H1 (cell line): ENCODE measurements at regions not wholly inside any gene's neighbourhood (a gene's known extent, or its start where the extent isn't known, plus 50 kb on each side); places are given as distances from the start of the nearest gene placed in this dataset.
A peak's percentile ranks its signal among the peaks of the same experiment; 100 is the strongest.

Experiments
- BCL11A ChIP-seq, 2 experiments: IDR thresholded peaks; one replicate each; pipeline ENCODE4 v1.6.1; 2011; ENCODE audit warnings: low read depth in 2 of 2, low read length in 2 of 2, mild to moderate bottlenecking in 2 of 2
- CBX8 ChIP-seq: fragments of 300-800, 300-1000 bp; sonication (generic); IDR thresholded peaks from 2 replicates; pipeline ENCODE4 v1.7.1; 2016; ENCODE audit warnings: low read depth, low read length, borderline replicate concordance
- CREB1 ChIP-seq: IDR thresholded peaks from 2 replicates; pipeline ENCODE4 v1.6.1; 2012; ENCODE audit warnings: inconsistent platforms
- EP300 ChIP-seq, 2 experiments: IDR thresholded peaks; 1 replicate in 1 of 2; 2 replicates in 1 of 2; pipeline ENCODE4 v1.6.1; 2011 to 2012; ENCODE audit warnings: low read depth in 2 of 2, low read length in 2 of 2, mild to moderate bottlenecking in 2 of 2, borderline replicate concordance in 1 of 2, inconsistent platforms in 1 of 2, moderate library complexity in 1 of 2
- GTF2F1 ChIP-seq: IDR thresholded peaks from 2 replicates; pipeline ENCODE4 v1.6.1; 2012; ENCODE audit warnings: low read depth, low read length, improper control_type of control experiment, borderline replicate concordance
- HDAC2 ChIP-seq, 2 experiments: fragments of 300-600 bp in 1 of 2; sonication (generic) in 1 of 2; IDR thresholded peaks; 2 replicates each; pipeline ENCODE4 v1.6.1; 2011 to 2012; ENCODE audit warnings: low read depth in 2 of 2, low read length in 2 of 2, mild to moderate bottlenecking in 2 of 2, moderate library complexity in 2 of 2, borderline replicate concordance in 1 of 2, inconsistent platforms in 1 of 2
- HDAC6 ChIP-seq: IDR thresholded peaks from one replicate; pipeline ENCODE4 v1.7.1; 2012; ENCODE audit warnings: low read depth, mild to moderate bottlenecking, inconsistent platforms, low read length, moderate library complexity
- KDM1A ChIP-seq: fragments of 200-600, 300-600 bp; sonication (generic); IDR thresholded peaks from 2 replicates; pipeline ENCODE4 v1.7.1; 2016; ENCODE audit warnings: mild to moderate bottlenecking, low read length, borderline replicate concordance
- KDM4A ChIP-seq: IDR thresholded peaks from one replicate; pipeline ENCODE4 v1.7.1; 2012; ENCODE audit warnings: low read depth, mild to moderate bottlenecking, moderate library complexity, low read length, inconsistent platforms; ENCODE audit not compliant: severe bottlenecking
- POU5F1 ChIP-seq: IDR thresholded peaks from 2 replicates; pipeline ENCODE4 v1.6.1; 2011; ENCODE audit warnings: low read depth, mild to moderate bottlenecking, low read length, moderate library complexity
- RAD21 ChIP-seq, 2 experiments: IDR thresholded peaks in 1 of 2; conservative IDR thresholded peaks in 1 of 2; 2 replicates each; pipeline ENCODE4 v1.6.1; 2011; ENCODE audit warnings: low read depth in 2 of 2, low read length in 2 of 2, improper control_type of control experiment in 1 of 2, inconsistent platforms in 1 of 2, mild to moderate bottlenecking in 1 of 2, moderate library complexity in 1 of 2
- TBP ChIP-seq: IDR thresholded peaks from 2 replicates; pipeline ENCODE4 v1.6.1; 2011; ENCODE audit warnings: low read depth, low read length, improper control_type of control experiment
- TEAD4 ChIP-seq: IDR thresholded peaks from 2 replicates; pipeline ENCODE4 v1.6.1; 2012; ENCODE audit warnings: low read depth, low read length, inconsistent platforms, mixed read lengths
- YY1 ChIP-seq: IDR thresholded peaks from 2 replicates; pipeline ENCODE4 v1.6.1; 2011; ENCODE audit warnings: low read depth, mild to moderate bottlenecking, low read length
- TF ChIP-seq, protein P1 (sequence below): IDR thresholded peaks from 2 replicates; pipeline ENCODE4 v1.6.1; 2012; ENCODE audit warnings: low read length, inconsistent platforms
- TF ChIP-seq, protein P2 (sequence below): IDR thresholded peaks from 2 replicates; pipeline ENCODE4 v1.6.1; 2011; ENCODE audit warnings: low read depth, mild to moderate bottlenecking, low read length; ENCODE audit not compliant: insufficient read depth
- TF ChIP-seq, protein P3 (sequence below): IDR thresholded peaks from 2 replicates; pipeline ENCODE4 v1.6.1; 2012; ENCODE audit warnings: inconsistent platforms
- TF ChIP-seq, protein P4 (sequence below): IDR thresholded peaks from 2 replicates; pipeline ENCODE4 v1.6.1; 2011; ENCODE audit warnings: low read length, improper control_type of control experiment

GRCh38 chr9:34809504-34810186 lies 99.7 kb upstream of the CCL21 start (continued):
- TF ChIP-seq CREB1 (peak; percentile 58), TEAD4 (peak; percentile 45; the same call in 1 of the 2 replicates), BCL11A (IDR thresholded peaks at IDR 0.05; ENCODE audit: low read depth in 2 of 2, low read length in 2 of 2) (no peak), HDAC2 (IDR thresholded peaks at IDR 0.05; ENCODE audit: borderline replicate concordance in 1 of 2, low read depth in 2 of 2, low read length in 2 of 2) (peak in 1 of 2 experiments; percentile 79; a peak in 2 of 4 replicates), GTF2F1 (no peak), POU5F1 (no peak), EP300 (IDR thresholded peaks at IDR 0.05; ENCODE audit: borderline replicate concordance in 1 of 2, low read depth in 2 of 2, low read length in 2 of 2) (no peak), CBX8 (no peak), KDM4A (peak; percentile 94), YY1 (0 out of 2 replicates have a peak, but pooled peaks have one; percentile 17), KDM1A (peak; percentile 39; the same call in 1 of the 2 replicates), RAD21 (IDR thresholded peaks at IDR 0.05 in 1 of 2, conservative IDR thresholded peaks at IDR 0.05 in 1 of 2; ENCODE audit: low read depth in 2 of 2, low read length in 2 of 2) (peak; percentile 43 to 62), TBP (0 out of 2 replicates have a peak, but pooled peaks have one; percentile 24), HDAC6 (no peak)
- TF ChIP-seq, protein P1, sequence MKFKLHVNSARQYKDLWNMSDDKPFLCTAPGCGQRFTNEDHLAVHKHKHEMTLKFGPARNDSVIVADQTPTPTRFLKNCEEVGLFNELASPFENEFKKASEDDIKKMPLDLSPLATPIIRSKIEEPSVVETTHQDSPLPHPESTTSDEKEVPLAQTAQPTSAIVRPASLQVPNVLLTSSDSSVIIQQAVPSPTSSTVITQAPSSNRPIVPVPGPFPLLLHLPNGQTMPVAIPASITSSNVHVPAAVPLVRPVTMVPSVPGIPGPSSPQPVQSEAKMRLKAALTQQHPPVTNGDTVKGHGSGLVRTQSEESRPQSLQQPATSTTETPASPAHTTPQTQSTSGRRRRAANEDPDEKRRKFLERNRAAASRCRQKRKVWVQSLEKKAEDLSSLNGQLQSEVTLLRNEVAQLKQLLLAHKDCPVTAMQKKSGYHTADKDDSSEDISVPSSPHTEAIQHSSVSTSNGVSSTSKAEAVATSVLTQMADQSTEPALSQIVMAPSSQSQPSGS = no peak
- TF ChIP-seq, protein P2, sequence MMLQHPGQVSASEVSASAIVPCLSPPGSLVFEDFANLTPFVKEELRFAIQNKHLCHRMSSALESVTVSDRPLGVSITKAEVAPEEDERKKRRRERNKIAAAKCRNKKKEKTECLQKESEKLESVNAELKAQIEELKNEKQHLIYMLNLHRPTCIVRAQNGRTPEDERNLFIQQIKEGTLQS = no peak
- TF ChIP-seq, protein P3, sequence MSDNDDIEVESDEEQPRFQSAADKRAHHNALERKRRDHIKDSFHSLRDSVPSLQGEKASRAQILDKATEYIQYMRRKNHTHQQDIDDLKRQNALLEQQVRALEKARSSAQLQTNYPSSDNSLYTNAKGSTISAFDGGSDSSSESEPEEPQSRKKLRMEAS = peak; percentile 100
- TF ChIP-seq, protein P4, sequence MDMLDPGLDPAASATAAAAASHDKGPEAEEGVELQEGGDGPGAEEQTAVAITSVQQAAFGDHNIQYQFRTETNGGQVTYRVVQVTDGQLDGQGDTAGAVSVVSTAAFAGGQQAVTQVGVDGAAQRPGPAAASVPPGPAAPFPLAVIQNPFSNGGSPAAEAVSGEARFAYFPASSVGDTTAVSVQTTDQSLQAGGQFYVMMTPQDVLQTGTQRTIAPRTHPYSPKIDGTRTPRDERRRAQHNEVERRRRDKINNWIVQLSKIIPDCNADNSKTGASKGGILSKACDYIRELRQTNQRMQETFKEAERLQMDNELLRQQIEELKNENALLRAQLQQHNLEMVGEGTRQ = no peak
- TF ChIP-seq, all 59 proteins: peak for 14
